ENCODE measurements at regions not wholly inside any gene's neighbourhood (a gene's known extent, or its start where the extent isn't known, plus 50 kb on each side); places are given as distances from the start of the nearest gene placed in this dataset.

DNA sequence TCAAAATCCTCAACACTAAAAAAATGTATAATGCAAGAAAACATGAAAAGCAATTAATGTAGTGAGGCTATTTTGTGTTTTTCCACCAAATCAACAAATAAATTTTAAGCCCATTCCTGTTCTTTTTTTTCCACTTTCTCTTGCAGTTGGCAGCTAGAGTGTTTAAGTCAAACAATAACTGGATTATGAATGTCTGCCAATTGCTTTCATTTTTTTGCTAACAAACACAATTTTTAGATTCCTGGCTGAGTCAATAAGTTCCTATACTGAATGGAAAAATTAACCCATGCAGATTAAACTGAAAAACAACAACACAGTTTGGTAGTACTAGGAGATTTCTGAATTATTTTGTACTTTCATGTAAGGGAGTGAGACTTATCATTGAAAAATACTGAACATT lies 232.4 kb downstream of the SLITRK5 start:
- no peaks in the 10 kb centered on the region for H3K4me1 ChIP-seq (ENCODE audit: control insufficient read depth in 4 of 4, insufficient read depth in 4 of 4, low read length in 3 of 4)
- DNase-seq (ENCODE audit: low spot score) = no peak
- H3K27me3 ChIP-seq (ENCODE audit: control insufficient read depth in 4 of 4, insufficient read depth in 4 of 4, low read length in 3 of 4) = peaks cover 0 to 3% (median 0%) of the 10 kb centered on the region in 4 donors

DNA sequence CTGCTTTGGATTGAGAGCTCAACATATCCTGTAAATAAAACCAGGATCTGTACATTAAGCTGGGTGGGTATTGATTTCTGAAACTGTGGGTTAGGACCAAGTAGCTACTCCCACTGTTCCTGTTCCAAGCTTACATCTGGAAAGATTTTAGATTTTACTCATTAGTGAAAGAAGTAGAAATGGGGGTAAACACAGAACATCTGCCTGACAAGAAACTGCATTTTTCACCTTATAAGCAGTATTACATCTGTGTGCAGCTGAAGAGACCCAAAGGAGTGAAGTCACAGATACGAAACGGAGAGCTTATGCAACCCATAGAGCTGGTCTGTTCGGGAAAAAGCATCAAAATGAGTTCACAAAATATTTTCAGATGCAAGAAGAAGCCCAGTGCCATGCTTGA lies 235.2 kb downstream of the SLITRK5 start:
- 70% methylated on average over 3 of the region's 3 CpGs for WGBS
- Histone ChIP-seq H3K36me3 (ENCODE audit: control insufficient read depth in 4 of 4, insufficient read depth in 3 of 4, low read depth in 1 of 4, low read length in 3 of 4) (no peaks in the 10 kb centered on the region), H3K9me3 (ENCODE audit: control insufficient read depth in 4 of 4, low read length in 3 of 4) (no peaks in the 10 kb centered on the region), H3K27me3 (ENCODE audit: control insufficient read depth in 4 of 4, insufficient read depth in 4 of 4, low read length in 3 of 4) (peaks cover 0 to 3% (median 0%) of the 10 kb centered on the region in 4 donors), H3K9ac (ENCODE audit: low read depth in 1 of 2, low read length in 2 of 2) (no peak overlapping the region), H3K27ac (ENCODE audit: low read depth in 1 of 2, low read length in 2 of 2) (no peak overlapping the region), H3K4me1 (ENCODE audit: control insufficient read depth in 4 of 4, insufficient read depth in 4 of 4, low read length in 3 of 4) (no peaks in the 10 kb centered on the region), H3K4me3 (ENCODE audit: low read depth in 1 of 3, low read length in 3 of 3) (no peak overlapping the region)
- no peak for DNase-seq (ENCODE audit: low spot score)
- TF ChIP-seq TAF1 (conservative IDR thresholded peaks at IDR 0.05) = no peak
- no peak for TF ChIP-seq EGR1 (IDR thresholded peaks at IDR 0.05; ENCODE audit: low read depth in 2 of 2)
- TF ChIP-seq GABPA (IDR thresholded peaks at IDR 0.05 in 1 of 2, conservative IDR thresholded peaks at IDR 0.05 in 1 of 2) = no peak
- TF ChIP-seq SP1 (IDR thresholded peaks at IDR 0.05) = no peak
- no peak for TF ChIP-seq REST (IDR thresholded peaks at IDR 0.05)
- TF ChIP-seq ATF3 (IDR thresholded peaks at IDR 0.05) = no peak
- TF ChIP-seq RXRA (IDR thresholded peaks at IDR 0.05) = no peak
- TF ChIP-seq HNF4G (IDR thresholded peaks at IDR 0.05) = no peak
- TF ChIP-seq NR2F2 (IDR thresholded peaks at IDR 0.05) = no peak

More for the DNA sequence above, 232.4 kb downstream of the SLITRK5 start:
- no peak for TF ChIP-seq HNF4A (conservative IDR thresholded peaks at IDR 0.05)
- TF ChIP-seq TAF1 (conservative IDR thresholded peaks at IDR 0.05) = no peak
- Histone ChIP-seq H3K27ac (ENCODE audit: low read depth in 1 of 2, low read length in 2 of 2) (no peak overlapping the region), H3K36me3 (ENCODE audit: control insufficient read depth in 4 of 4, insufficient read depth in 3 of 4, low read depth in 1 of 4, low read length in 3 of 4) (no peaks in the 10 kb centered on the region), H3K9me3 (ENCODE audit: control insufficient read depth in 4 of 4, low read length in 3 of 4) (no peaks in the 10 kb centered on the region), H3K4me3 (ENCODE audit: low read depth in 1 of 3, low read length in 3 of 3) (no peak overlapping the region), H3K9ac (ENCODE audit: low read depth in 1 of 2, low read length in 2 of 2) (no peak overlapping the region)

GRCh38 chr13:87907202-87907601 lies 236.0 kb downstream of the SLITRK5 start:
- H3K27me3 ChIP-seq (ENCODE audit: control insufficient read depth in 4 of 4, insufficient read depth in 4 of 4, low read length in 3 of 4) = peaks cover 0 to 3% (median 0%) of the 10 kb centered on the region in 4 donors
- H3K9ac ChIP-seq (ENCODE audit: low read depth in 1 of 2, low read length in 2 of 2) = no peak overlapping the region
- 44% methylated on average over 1 of the region's 1 CpG for WGBS
- no peaks in the 10 kb centered on the region for H3K36me3 ChIP-seq (ENCODE audit: control insufficient read depth in 4 of 4, insufficient read depth in 3 of 4, low read depth in 1 of 4, low read length in 3 of 4)
- H3K27ac ChIP-seq (ENCODE audit: low read depth in 1 of 2, low read length in 2 of 2) = no peak overlapping the region
- no peak overlapping the region for H3K4me3 ChIP-seq (ENCODE audit: low read depth in 1 of 3, low read length in 3 of 3)
- TF ChIP-seq GABPA (IDR thresholded peaks at IDR 0.05 in 1 of 2, conservative IDR thresholded peaks at IDR 0.05 in 1 of 2) (no peak), ATF3 (IDR thresholded peaks at IDR 0.05) (no peak), YY1 (IDR thresholded peaks at IDR 0.05) (no peak), NR2F2 (IDR thresholded peaks at IDR 0.05) (no peak)
- no peaks in the 10 kb centered on the region for H3K4me1 ChIP-seq (ENCODE audit: control insufficient read depth in 4 of 4, insufficient read depth in 4 of 4, low read length in 3 of 4)
- no peaks in the 10 kb centered on the region for H3K9me3 ChIP-seq (ENCODE audit: control insufficient read depth in 4 of 4, low read length in 3 of 4)
- DNase-seq (ENCODE audit: low spot score) = no peak

Data from liver (tissue), 7 donors.